ENCODE measurements at regions not wholly inside any gene's neighbourhood (a gene's known extent, or its start where the extent isn't known, plus 50 kb on each side); places are given as distances from the start of the nearest gene placed in this dataset.

DNA sequence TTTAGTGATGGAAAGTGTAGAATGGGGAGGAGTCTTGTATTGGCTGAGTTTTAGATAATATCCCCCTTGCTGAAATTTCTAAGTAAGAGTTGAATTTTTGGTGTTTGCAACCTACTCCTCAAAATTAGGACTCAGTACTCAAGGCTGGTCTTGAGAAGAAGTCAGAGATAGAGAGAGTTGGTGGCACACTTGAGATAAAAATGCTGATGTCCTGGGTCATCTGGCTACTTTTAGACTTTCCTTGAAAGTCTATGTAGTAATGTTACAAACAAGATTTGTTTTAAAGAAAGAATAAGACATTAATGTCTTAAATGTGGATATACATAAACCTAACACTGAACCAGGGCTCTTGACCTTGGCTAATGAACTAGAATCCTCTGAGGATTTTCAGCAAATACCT is 62.5 kb upstream of the MLIP start:
- in situ Hi-C loops (cut with HindIII; ENCODE audit: low sequenced_read_pairs), result no loop called here

DNA sequence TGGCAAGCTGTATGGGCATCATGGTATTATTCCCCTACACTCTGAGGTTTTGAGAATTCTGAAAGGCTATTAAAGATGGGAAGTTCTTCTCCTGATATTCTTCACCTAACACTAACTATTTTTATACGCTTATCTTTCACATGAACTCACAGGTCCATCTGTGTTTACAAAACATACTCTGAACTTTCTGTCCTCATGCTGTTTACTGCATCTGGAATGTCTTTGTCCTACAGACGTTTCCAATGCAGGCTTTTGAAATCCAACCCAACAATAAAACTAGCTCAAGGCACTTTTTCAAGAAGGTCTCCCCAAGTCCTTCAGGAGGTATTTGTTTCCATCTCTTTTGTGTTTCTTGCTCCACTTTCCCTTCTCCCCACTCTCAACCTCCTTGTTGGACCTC is 60.5 kb upstream of the MLIP start:
- no peak for DNase-seq (ENCODE audit: low spot score)
- in situ Hi-C loops (cut with HindIII; ENCODE audit: low sequenced_read_pairs), result no loop called here

More for the DNA sequence above, 62.5 kb upstream of the MLIP start:
- DNase-seq (ENCODE audit: low spot score), result no peak

DNA sequence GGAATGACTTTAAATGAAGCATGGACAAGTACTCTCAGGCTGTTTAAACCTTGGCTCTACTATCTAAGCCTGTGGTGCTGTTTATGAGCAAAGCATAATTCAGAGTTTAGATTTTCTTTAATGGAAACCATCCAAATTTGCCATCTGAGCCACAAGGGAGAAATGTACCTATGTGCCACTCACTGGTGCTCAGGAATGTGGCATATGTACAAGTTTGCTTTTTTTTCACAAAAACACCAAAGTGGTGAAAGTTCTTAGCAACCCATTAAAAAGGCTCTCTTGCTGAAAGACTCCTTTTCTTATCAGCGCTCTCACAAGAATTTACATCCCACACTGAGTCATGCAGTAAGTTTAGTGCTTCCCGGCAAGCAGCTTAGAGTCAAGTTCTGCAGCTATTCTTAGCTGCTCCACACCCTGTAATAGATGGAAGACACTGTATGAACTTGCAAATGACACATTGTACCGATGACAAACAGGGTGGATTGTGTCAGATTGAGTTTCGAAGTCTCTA is 57.3 kb upstream of the MLIP start:
- in situ Hi-C loops (cut with HindIII; ENCODE audit: low sequenced_read_pairs), result no loop called here

GRCh38 chr6:54056105-54056504 is 55.1 kb upstream of the MLIP start:
- DNase-seq (ENCODE audit: low spot score), result no peak
- in situ Hi-C loops (cut with HindIII; ENCODE audit: low sequenced_read_pairs), result no loop called here

More for the DNA sequence above, 57.3 kb upstream of the MLIP start:
- no peak for DNase-seq (ENCODE audit: low spot score)

- in situ Hi-C loops (cut with HindIII; ENCODE audit: low sequenced_read_pairs), result no loop called here
- no peak for DNase-seq (ENCODE audit: low spot score)
Measured at GRCh38 chr6:54057058-54057457, 54.2 kb upstream of the MLIP start.

DNA sequence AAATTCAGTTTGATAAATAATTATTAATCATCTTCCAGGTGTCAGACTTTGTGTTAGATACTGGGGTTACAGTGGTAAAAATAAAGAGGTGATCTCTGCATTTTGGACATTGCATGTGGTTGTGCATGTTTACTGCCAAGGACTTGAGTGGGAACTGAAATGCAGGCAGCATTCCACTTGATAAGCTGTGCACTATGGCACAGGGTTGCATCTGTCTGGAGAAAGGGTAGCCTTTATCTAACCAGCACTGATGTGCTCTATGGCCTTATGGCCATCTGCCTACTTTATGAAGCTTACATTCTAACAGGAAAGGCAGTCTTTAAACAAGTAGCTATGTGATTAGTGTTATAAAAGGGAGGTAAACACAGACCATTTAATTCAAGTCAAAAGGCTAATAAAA is 53.0 kb upstream of the MLIP start:
- in situ Hi-C loops (cut with HindIII; ENCODE audit: low sequenced_read_pairs), result no loop called here
- no peak for DNase-seq (ENCODE audit: low spot score)

- DNase-seq (ENCODE audit: low spot score), result no peak
- in situ Hi-C loops (cut with HindIII; ENCODE audit: low sequenced_read_pairs), result no loop called here
Measured at GRCh38 chr6:54059683-54060082, 51.6 kb upstream of the MLIP start.

DNA sequence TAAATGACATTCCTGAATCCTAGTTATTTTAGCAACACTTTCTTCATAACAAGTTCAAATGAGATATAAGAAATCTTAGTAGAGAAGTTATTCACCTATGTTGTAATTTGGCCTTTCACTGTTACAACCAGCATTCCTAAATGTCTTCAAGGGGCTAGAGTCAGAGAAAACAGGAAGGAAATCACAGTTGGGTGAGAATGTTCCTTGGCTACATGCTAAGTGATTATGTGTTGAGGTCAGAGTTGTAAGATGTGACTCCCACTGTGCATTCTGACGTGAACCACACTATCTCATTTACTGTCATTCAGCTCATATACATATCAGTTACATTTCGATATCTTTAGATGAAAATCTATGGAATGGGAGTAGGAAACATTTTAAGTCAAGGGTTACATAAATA is 51.0 kb upstream of the MLIP start:
- in situ Hi-C loops (cut with HindIII; ENCODE audit: low sequenced_read_pairs), result no loop called here
- no peak for DNase-seq (ENCODE audit: low spot score)
